K562 (cell line): ENCODE measurements at regions not wholly inside any gene's neighbourhood (a gene's known extent, or its start where the extent isn't known, plus 50 kb on each side); places are given as distances from the start of the nearest gene placed in this dataset.

Experiments
- ATAC-seq: fragments of 200-7000 bp; cut with Tn5 transposase; 3 replicates; pipeline ENCODE4 v1.9.1; 2020; ENCODE audit warnings: moderate library complexity
- BruUV-seq: library from RNA; stranded (reverse); fragments of 400-500 nt; replicated peaks from 2 replicates; lab custom pipeline; 2021; lab: Mats Ljungman, UMichigan
- CTCF ChIA-PET: fragments of 300-600 bp; formaldehyde crosslinking; extraction: SDS; loops from one replicate; lab custom pipeline; 2021; ENCODE audit warnings: low intra/inter-chr PET ratio; lab: Yijun Ruan, JAX
- POLR2A ChIA-PET: fragments of 300-600, 350-650 bp; sonication (Branson Sonifier 250); formaldehyde crosslinking; extraction: SDS; loops from one replicate; lab custom pipeline; 2021; ENCODE audit warnings: antibody characterized with exemption, inconsistent platforms; lab: Yijun Ruan, JAX
- DNase-seq, 4 experiments: peaks; one replicate each; pipeline versions ENCODE4 v3.0.0 to v3.0.0-alpha.2; 2011 to 2018; ENCODE audit warnings: low spot score in 3 of 4, mixed read lengths in 3 of 4; ENCODE audit errors: extremely low read depth in 1 of 4
- FAIRE-seq: peaks from 2 replicates; lab custom pipeline; 2011; peaks lifted over from hg19 to GRCh38; lab: Jason Lieb, UNC
- H2AFZ ChIP-seq: 2 replicates; pipeline ENCODE4 v1.6.0; 2011; ENCODE audit warnings: low read depth, low read length, control low read depth, inconsistent platforms
- H3K27ac ChIP-seq: fragments of 200-600 bp; 3 replicates; pipeline ENCODE4 v1.8.0; 2011; ENCODE audit warnings: low read depth, mild to moderate bottlenecking, control low read depth, inconsistent platforms, low read length, moderate library complexity, mixed read lengths; ENCODE audit errors: extremely low read depth
- H3K27me3 ChIP-seq, 2 experiments: fragments of 300-600 bp in 1 of 2; 2 replicates in 1 of 2; 3 replicates in 1 of 2; pipeline versions ENCODE4 v1.6.0 to v1.8.0; 2011; ENCODE audit warnings: inconsistent platforms in 2 of 2, low read length in 2 of 2, mild to moderate bottlenecking in 1 of 2, mixed read lengths in 1 of 2, moderate library complexity in 1 of 2; ENCODE audit not compliant: control insufficient read depth in 2 of 2, insufficient read depth in 2 of 2
- H3K36me3 ChIP-seq: fragments of 300-600 bp; 3 replicates; pipeline ENCODE4 v1.8.0; 2011; ENCODE audit warnings: mild to moderate bottlenecking, low read length, inconsistent platforms; ENCODE audit not compliant: control insufficient read depth, insufficient read depth
- H3K4me1 ChIP-seq, 2 experiments: fragments of 200-600 bp in 1 of 2; replicated peaks in 1 of 2; 2 replicates in 1 of 2; 3 replicates in 1 of 2; pipeline versions ENCODE4 v1.5.1 to v1.8.0; 2011; ENCODE audit warnings: inconsistent platforms in 2 of 2, low read length in 2 of 2, mild to moderate bottlenecking in 1 of 2, mixed read lengths in 1 of 2, moderate library complexity in 1 of 2; ENCODE audit not compliant: control insufficient read depth in 2 of 2, insufficient read depth in 2 of 2
- H3K4me2 ChIP-seq: 2 replicates; pipeline ENCODE4 v1.6.1; 2011; ENCODE audit warnings: low read length, control low read depth, inconsistent platforms, mixed read lengths; ENCODE audit not compliant: insufficient read depth
- H3K4me3 ChIP-seq: fragments of 200-600 bp; sonication (generic), shearing (Covaris generic); 2 replicates; pipeline ENCODE4 v1.5.1; 2016; ENCODE audit warnings: control low read depth, inconsistent platforms
- H3K79me2 ChIP-seq: fragments of 200-600 bp; 3 replicates; pipeline ENCODE4 v1.8.0; 2011; ENCODE audit warnings: low read length, inconsistent platforms; ENCODE audit not compliant: control insufficient read depth, insufficient read depth
- H3K9ac ChIP-seq, 2 experiments: 2 replicates each; pipeline versions ENCODE4 v1.6.0 to v1.6.1; 2011; ENCODE audit warnings: low read depth in 2 of 2, low read length in 2 of 2, control low read depth in 1 of 2, inconsistent platforms in 1 of 2, mild to moderate bottlenecking in 1 of 2, mixed read lengths in 1 of 2; ENCODE audit not compliant: insufficient read depth in 1 of 2
- H3K9me1 ChIP-seq: one replicate; pipeline ENCODE4 v1.6.0; 2011; ENCODE audit warnings: inconsistent platforms, mild to moderate bottlenecking, low read length, moderate library complexity; ENCODE audit not compliant: control insufficient read depth, insufficient read depth
- H3K9me3 ChIP-seq: replicated peaks from 2 replicates; pipeline ENCODE4 v1.5.1; 2011; ENCODE audit warnings: low read depth, low read length, inconsistent platforms; ENCODE audit not compliant: control insufficient read depth, insufficient read depth
- H4K20me1 ChIP-seq: replicated peaks from 2 replicates; pipeline ENCODE4 v1.6.1; 2011; ENCODE audit warnings: low read length, inconsistent platforms, mixed read lengths; ENCODE audit not compliant: control insufficient read depth, insufficient read depth
- CBX2 ChIP-seq: fragments of 200-600 bp; sonication (generic); IDR thresholded peaks from one replicate; pipeline ENCODE4 v1.6.1; 2012; ENCODE audit warnings: mild to moderate bottlenecking, low read length, inconsistent platforms; ENCODE audit not compliant: insufficient read depth, poor library complexity, severe bottlenecking
- IFI16 ChIP-seq: fragments of 250-450 bp; sonication (Bioruptor Pico); IDR thresholded peaks from 2 replicates; pipeline ENCODE4 v2.1.2; 2022; ENCODE audit warnings: mild to moderate bottlenecking, inconsistent platforms
- MAZ ChIP-seq, 2 experiments: fragments of 450-650 bp in 1 of 2; sonication (generic) in 1 of 2; formaldehyde crosslinking; IDR thresholded peaks in 1 of 2; conservative IDR thresholded peaks in 1 of 2; 2 replicates each; pipeline versions ENCODE4 v1.4.0 to v1.5.0; 2020; ENCODE audit warnings: mild to moderate bottlenecking in 1 of 2, missing genetic modification reagents in 1 of 2
- PHF8 ChIP-seq: fragments of 200-600 bp; sonication (generic); IDR thresholded peaks from 2 replicates; pipeline ENCODE4 v1.6.1; 2012; ENCODE audit warnings: mixed run types, mild to moderate bottlenecking, inconsistent platforms, low read length, moderate library complexity, borderline replicate concordance
- SREBF1 ChIP-seq: fragments of 150-350 bp; IDR thresholded peaks from 2 replicates; pipeline ENCODE4 v1.6.1; 2014; ENCODE audit warnings: antibody characterized with exemption, low read depth, low read length, borderline replicate concordance
- STAT5B ChIP-seq: fragments of 250-450 bp; sonication (Bioruptor Pico); IDR thresholded peaks from 2 replicates; pipeline ENCODE4 v1.8.0; 2021; ENCODE audit warnings: mild to moderate bottlenecking, inconsistent platforms
- ZFPM2 ChIP-seq: fragments of 250-450 bp; sonication (Bioruptor Pico); IDR thresholded peaks from 2 replicates; pipeline ENCODE4 v1.5.1; 2022; ENCODE audit warnings: mild to moderate bottlenecking
- ZNF316 ChIP-seq: fragments of 450-650 bp; IDR thresholded peaks from 2 replicates; pipeline ENCODE4 v1.6.1; 2016
- ZNF699 ChIP-seq: fragments of 250-450 bp; sonication (Bioruptor Pico); IDR thresholded peaks from 2 replicates; pipeline ENCODE4 v1.8.0; 2021; ENCODE audit warnings: mild to moderate bottlenecking, moderate library complexity; ENCODE audit not compliant: insufficient replicate concordance
- ZNF76 ChIP-seq: fragments of 250-450 bp; sonication (Bioruptor Pico); IDR thresholded peaks from 2 replicates; pipeline ENCODE4 v1.4.0; 2020; ENCODE audit warnings: mild to moderate bottlenecking, moderate library complexity, borderline replicate concordance
- ZZZ3 ChIP-seq: fragments of 450-650 bp; IDR thresholded peaks from 2 replicates; pipeline ENCODE4 v1.6.1; 2016; ENCODE audit warnings: antibody characterized with exemption, mild to moderate bottlenecking, moderate library complexity
- WGBS: fragments of 100-300 bp; shearing (Covaris generic); methylation state at CpG from one replicate; pipeline ENCODE4 v1.1.6; 2016; ENCODE audit warnings: low coverage, mixed read lengths; ENCODE audit not compliant: insufficient coverage; ENCODE audit errors: missing lambda C conversion rate; 5-methylcytosine and 5-hydroxymethylcytosine counted together
- in situ Hi-C: fragments of 300-500 bp; cut with MboI; formaldehyde crosslinking; loops from 4 replicates; pipeline ENCODE4 v1.15.0; 2018; ENCODE audit warnings: inconsistent platforms, mixed read lengths
- intact Hi-C: fragments of 100-400 bp; cut with micrococcal nuclease; formaldehyde crosslinking; loops from 2 replicates; pipeline ENCODE4 v1.14.2; 2022
- TF ChIP-seq, protein P1 (sequence below): sonication (generic); formaldehyde crosslinking; IDR thresholded peaks from 2 replicates; pipeline ENCODE4 v1.5.0; 2020; ENCODE audit warnings: missing genetic modification reagents
- TF ChIP-seq, protein P2 (sequence below), 2 experiments: fragments of 450-650 bp; IDR thresholded peaks; 2 replicates each; pipeline ENCODE4 v1.6.1; 2016

DNA sequence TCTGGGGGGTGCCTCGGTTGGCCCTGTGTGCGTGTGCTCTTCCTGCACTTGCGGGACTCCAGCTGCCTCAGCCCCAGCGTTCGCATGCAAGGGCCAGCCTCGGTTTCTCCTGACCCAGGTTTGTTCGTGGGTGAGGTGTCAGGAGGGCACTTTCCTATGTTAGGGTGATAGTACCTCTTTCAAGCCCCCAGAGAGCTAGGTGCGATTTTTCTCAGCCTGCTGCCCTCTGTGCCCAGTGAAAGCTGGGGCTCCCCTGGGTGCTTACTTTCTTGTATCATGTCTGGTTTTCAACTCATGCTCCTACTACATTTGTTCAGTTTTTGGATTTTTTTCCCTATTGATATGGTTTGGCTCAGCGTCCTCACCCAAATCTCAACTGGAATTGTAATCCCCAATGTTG, 289.2 kb downstream of the TEX29 start:
- FAIRE-seq = no peak
- H3K79me2 ChIP-seq = no peaks in the 10 kb centered on the region
- no peak overlapping the region for H3K9ac ChIP-seq
- H3K27me3 ChIP-seq = peaks cover 0 to 7% of the 10 kb centered on the region in 2 experiments; a peak in 3 of 5 replicates
- H4K20me1 ChIP-seq = no peaks in the 10 kb centered on the region
- TF ChIP-seq MAZ (CRISPR knock-in tag; conservative IDR thresholded peaks at IDR 0.05 in 1 of 2, IDR thresholded peaks at IDR 0.05 in 1 of 2) (no peak), ZNF699 (no peak), ZFPM2 (CRISPR knock-in tag) (no peak), ZZZ3 (no peak), ZNF316 (no peak), PHF8 (no peak), STAT5B (CRISPR knock-in tag) (no peak), SREBF1 (no peak), ZNF76 (no peak), CBX2 (no peak), IFI16 (CRISPR knock-in tag) (no peak)
- TF ChIP-seq, protein P1, sequence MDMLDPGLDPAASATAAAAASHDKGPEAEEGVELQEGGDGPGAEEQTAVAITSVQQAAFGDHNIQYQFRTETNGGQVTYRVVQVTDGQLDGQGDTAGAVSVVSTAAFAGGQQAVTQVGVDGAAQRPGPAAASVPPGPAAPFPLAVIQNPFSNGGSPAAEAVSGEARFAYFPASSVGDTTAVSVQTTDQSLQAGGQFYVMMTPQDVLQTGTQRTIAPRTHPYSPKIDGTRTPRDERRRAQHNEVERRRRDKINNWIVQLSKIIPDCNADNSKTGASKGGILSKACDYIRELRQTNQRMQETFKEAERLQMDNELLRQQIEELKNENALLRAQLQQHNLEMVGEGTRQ (CRISPR knock-in tag) = no peak
- TF ChIP-seq, protein P2, sequence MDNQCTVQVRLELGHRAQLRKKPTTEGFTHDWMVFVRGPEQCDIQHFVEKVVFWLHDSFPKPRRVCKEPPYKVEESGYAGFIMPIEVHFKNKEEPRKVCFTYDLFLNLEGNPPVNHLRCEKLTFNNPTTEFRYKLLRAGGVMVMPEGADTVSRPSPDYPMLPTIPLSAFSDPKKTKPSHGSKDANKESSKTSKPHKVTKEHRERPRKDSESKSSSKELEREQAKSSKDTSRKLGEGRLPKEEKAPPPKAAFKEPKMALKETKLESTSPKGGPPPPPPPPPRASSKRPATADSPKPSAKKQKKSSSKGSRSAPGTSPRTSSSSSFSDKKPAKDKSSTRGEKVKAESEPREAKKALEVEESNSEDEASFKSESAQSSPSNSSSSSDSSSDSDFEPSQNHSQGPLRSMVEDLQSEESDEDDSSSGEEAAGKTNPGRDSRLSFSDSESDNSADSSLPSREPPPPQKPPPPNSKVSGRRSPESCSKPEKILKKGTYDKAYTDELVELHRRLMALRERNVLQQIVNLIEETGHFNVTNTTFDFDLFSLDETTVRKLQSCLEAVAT (IDR thresholded peaks at IDR 0.05) = no peak
- in situ Hi-C loops (no loop called here), intact Hi-C loops (no loop called here)
- no peak overlapping the region for H3K4me3 ChIP-seq
- BruUV-seq = no TSS peak
- H2AFZ ChIP-seq = no peak overlapping the region
- no peaks in the 10 kb centered on the region for H3K4me1 ChIP-seq
- no peak overlapping the region for H3K4me2 ChIP-seq
- no peaks in the 10 kb centered on the region for H3K36me3 ChIP-seq
- no peak for ATAC-seq
- ChIA-PET POLR2A (no interaction called here), CTCF (no interaction called here)
- H3K27ac ChIP-seq = no peak overlapping the region
- H3K9me3 ChIP-seq = no peaks in the 10 kb centered on the region
- no peaks in the 10 kb centered on the region for H3K9me1 ChIP-seq
- DNase-seq = no peak
- WGBS = 2% methylated on average over 8 of the region's 9 CpGs
